HCT116 (cell line): ENCODE measurements at regions not wholly inside any gene's neighbourhood (a gene's known extent, or its start where the extent isn't known, plus 50 kb on each side); places are given as distances from the start of the nearest gene placed in this dataset.

Experiments used
- ATAC-seq: fragments of 200-7000 bp; cut with Tn5 transposase; 2 replicates; pipeline ENCODE4 v1.9.1; 2020; ENCODE audit warnings: mild to moderate bottlenecking, moderate library complexity
- BruUV-seq: library from RNA; stranded (reverse); fragments of 400-500 nt; replicated peaks from 2 replicates; lab custom pipeline; 2021; lab: Mats Ljungman, UMichigan
- CTCF ChIA-PET: fragments of 300-600 bp; sonication (Branson Sonifier 250); formaldehyde crosslinking; loops from one replicate; lab custom pipeline; 2021; ENCODE audit warnings: antibody characterized with exemption; lab: Charles Lee
- POLR2A ChIA-PET: fragments of 300-600, 350-600 bp; sonication (Branson Sonifier 250); formaldehyde crosslinking; loops from one replicate; lab custom pipeline; 2021; ENCODE audit warnings: antibody characterized with exemption; lab: Charles Lee
- RAD21 ChIA-PET, 2 experiments: fragments of 300-600 bp; sonication (Branson Sonifier 250); formaldehyde crosslinking; loops; one replicate each; lab custom pipeline; 2023; ENCODE audit warnings: low total read pairs in 2 of 2; ENCODE audit not compliant: uncharacterized antibody in 2 of 2, unreplicated experiment in 2 of 2, low non-redundant PET in 1 of 2; lab: Charles Lee
- DNase-seq: peaks from one replicate; pipeline ENCODE4 v3.0.0-alpha.2; 2010; ENCODE audit warnings: low read depth, low spot score
- H2AFZ ChIP-seq: fragments of 200-600 bp; shearing (Covaris generic), sonication (generic); 2 replicates; pipeline ENCODE4 v1.6.1; 2017; ENCODE audit warnings: low read depth, mixed run types, mixed read lengths, antibody characterized with exemption, low read length; ENCODE audit not compliant: poor library complexity, severe bottlenecking
- H3K27ac ChIP-seq: 2 replicates; pipeline ENCODE4 v1.5.1; 2012; ENCODE audit warnings: low read depth, low read length
- H3K27me3 ChIP-seq: fragments of 200-600 bp; sonication (generic); 2 replicates; pipeline ENCODE4 v1.6.1; 2016; ENCODE audit warnings: mixed run types, low read length, mixed read lengths; ENCODE audit not compliant: insufficient read depth
- H3K36me3 ChIP-seq, 2 experiments: fragments of 200-500 bp in 1 of 2; fragments of 200-600 bp in 1 of 2; sonication (Bioruptor generic) in 1 of 2; sonication (generic) in 1 of 2; 2 replicates each; pipeline versions ENCODE4 v1.5.1 to v1.6.1; 2014 to 2016; ENCODE audit warnings: low read length in 2 of 2, inconsistent platforms in 1 of 2, mixed read lengths in 1 of 2, mixed run types in 1 of 2; ENCODE audit not compliant: insufficient read depth in 2 of 2, control insufficient read depth in 1 of 2
- H3K4me1 ChIP-seq, 2 experiments: fragments of 200-600 bp in 1 of 2; sonication (generic) in 1 of 2; 2 replicates each; pipeline versions ENCODE4 v1.5.1 to v1.6.1; 2012 to 2017; ENCODE audit warnings: low read length in 2 of 2, inconsistent platforms in 1 of 2, mild to moderate bottlenecking in 1 of 2, mixed read lengths in 1 of 2, mixed run types in 1 of 2, moderate library complexity in 1 of 2; ENCODE audit not compliant: insufficient read depth in 2 of 2, control insufficient read depth in 1 of 2
- H3K4me2 ChIP-seq: fragments of 200-600 bp; sonication (generic); 2 replicates; pipeline ENCODE4 v1.6.1; 2017; ENCODE audit warnings: mixed run types, low read length, mixed read lengths
- H3K4me3 ChIP-seq, 2 experiments: fragments of 200-600 bp in 1 of 2; sonication (generic) in 1 of 2; replicated peaks in 1 of 2; 2 replicates each; pipeline ENCODE4 v1.5.1; 2011 to 2016; ENCODE audit warnings: low read length in 2 of 2, control low read depth in 1 of 2, low read depth in 1 of 2, mild to moderate bottlenecking in 1 of 2, mixed read lengths in 1 of 2, mixed run types in 1 of 2
- H3K79me2 ChIP-seq: fragments of 200-600 bp; sonication (generic); 2 replicates; pipeline ENCODE4 v1.6.1; 2017; ENCODE audit warnings: mild to moderate bottlenecking, mixed run types, low read length, moderate library complexity, mixed read lengths; ENCODE audit not compliant: insufficient read depth
- H3K9ac ChIP-seq: fragments of 200-600 bp; sonication (generic); 2 replicates; pipeline ENCODE4 v1.6.1; 2016; ENCODE audit warnings: low read length, mixed read lengths
- H3K9me2 ChIP-seq: fragments of 200-600 bp; sonication (generic), shearing (Covaris generic); 2 replicates; pipeline ENCODE4 v1.6.1; 2017; ENCODE audit warnings: mixed run types, mild to moderate bottlenecking, moderate library complexity; ENCODE audit not compliant: insufficient read depth
- H3K9me3 ChIP-seq, 2 experiments: fragments of 200-500 bp in 1 of 2; fragments of 200-600 bp in 1 of 2; sonication (Bioruptor generic) in 1 of 2; sonication (generic) in 1 of 2; 2 replicates each; pipeline ENCODE4 v1.6.1; 2014 to 2017; ENCODE audit warnings: low read length in 2 of 2, mixed read lengths in 2 of 2, inconsistent platforms in 1 of 2, low read depth in 1 of 2, mild to moderate bottlenecking in 1 of 2, mixed run types in 1 of 2, moderate library complexity in 1 of 2; ENCODE audit not compliant: control insufficient read depth in 1 of 2, insufficient read depth in 1 of 2
- H4K20me1 ChIP-seq: fragments of 200-600 bp; sonication (generic), shearing (Covaris generic); 2 replicates; pipeline ENCODE4 v1.6.1; 2017; ENCODE audit warnings: mixed run types, mild to moderate bottlenecking, moderate library complexity; ENCODE audit not compliant: insufficient read depth
- CEBPB ChIP-seq: IDR thresholded peaks from 2 replicates; pipeline ENCODE4 v1.6.1; 2012; ENCODE audit warnings: low read depth
- CTCF ChIP-seq, 3 experiments: fragments of 200-600 bp in 1 of 3; sonication (generic) in 1 of 3; IDR thresholded peaks in 2 of 3; conservative IDR thresholded peaks in 1 of 3; 2 replicates each; pipeline ENCODE4 v1.5.1; 2012 to 2017; ENCODE audit warnings: low read depth in 2 of 3, low read length in 2 of 3, antibody characterized with exemption in 1 of 3, borderline replicate concordance in 1 of 3, control low read depth in 1 of 3, mild to moderate bottlenecking in 1 of 3, mixed read lengths in 1 of 3, mixed run types in 1 of 3, moderate library complexity in 1 of 3; ENCODE audit not compliant: insufficient read depth in 1 of 3
- EZH2phosphoT487 ChIP-seq: fragments of 200-600 bp; IDR thresholded peaks from 2 replicates; pipeline ENCODE4 v1.6.1; 2018; ENCODE audit warnings: antibody characterized with exemption, borderline replicate concordance
- FOSL1 ChIP-seq: IDR thresholded peaks from 2 replicates; pipeline ENCODE4 v1.6.1; 2012; ENCODE audit warnings: low read depth
- MAX ChIP-seq: IDR thresholded peaks from 2 replicates; pipeline ENCODE4 v1.6.1; 2012
- POLR2AphosphoS5 ChIP-seq: IDR thresholded peaks from 2 replicates; pipeline ENCODE4 v1.6.1; 2011; ENCODE audit warnings: mild to moderate bottlenecking, low read depth, low read length, moderate library complexity
- RAD21 ChIP-seq: IDR thresholded peaks from 2 replicates; pipeline ENCODE4 v1.6.1; 2012; ENCODE audit warnings: low read depth, mild to moderate bottlenecking
- SIN3A ChIP-seq: IDR thresholded peaks from 2 replicates; pipeline ENCODE4 v1.6.1; 2012; ENCODE audit warnings: low read depth
- SRF ChIP-seq: IDR thresholded peaks from 2 replicates; pipeline ENCODE4 v1.6.1; 2012; ENCODE audit warnings: low read depth
- YY1 ChIP-seq: IDR thresholded peaks from 2 replicates; pipeline ENCODE4 v1.6.1; 2011; ENCODE audit warnings: low read length, low read depth, moderate library complexity, mild to moderate bottlenecking; ENCODE audit not compliant: insufficient replicate concordance; ENCODE audit errors: extremely low read depth
- ZBTB33 ChIP-seq: IDR thresholded peaks from 2 replicates; pipeline ENCODE4 v1.6.1; 2011; ENCODE audit warnings: mild to moderate bottlenecking, low read length, moderate library complexity; ENCODE audit not compliant: insufficient replicate concordance; ENCODE audit errors: extremely low read depth
- ZNF274 ChIP-seq: fragments of 200-500 bp; sonication (Bioruptor generic); IDR thresholded peaks from 2 replicates; pipeline ENCODE4 v1.6.1; 2014; ENCODE audit warnings: mild to moderate bottlenecking, low read depth, low read length, inconsistent platforms
- intact Hi-C: fragments of 100-400 bp; cut with micrococcal nuclease; formaldehyde crosslinking; loops from 2 replicates; pipeline ENCODE4 v1.10.0; 2022
- TF ChIP-seq, protein P1 (sequence below): IDR thresholded peaks from 2 replicates; pipeline ENCODE4 v1.6.1; 2012; ENCODE audit warnings: low read depth
- TF ChIP-seq, protein P2 (sequence below): IDR thresholded peaks from 2 replicates; pipeline ENCODE4 v1.6.1; 2012

DNA sequence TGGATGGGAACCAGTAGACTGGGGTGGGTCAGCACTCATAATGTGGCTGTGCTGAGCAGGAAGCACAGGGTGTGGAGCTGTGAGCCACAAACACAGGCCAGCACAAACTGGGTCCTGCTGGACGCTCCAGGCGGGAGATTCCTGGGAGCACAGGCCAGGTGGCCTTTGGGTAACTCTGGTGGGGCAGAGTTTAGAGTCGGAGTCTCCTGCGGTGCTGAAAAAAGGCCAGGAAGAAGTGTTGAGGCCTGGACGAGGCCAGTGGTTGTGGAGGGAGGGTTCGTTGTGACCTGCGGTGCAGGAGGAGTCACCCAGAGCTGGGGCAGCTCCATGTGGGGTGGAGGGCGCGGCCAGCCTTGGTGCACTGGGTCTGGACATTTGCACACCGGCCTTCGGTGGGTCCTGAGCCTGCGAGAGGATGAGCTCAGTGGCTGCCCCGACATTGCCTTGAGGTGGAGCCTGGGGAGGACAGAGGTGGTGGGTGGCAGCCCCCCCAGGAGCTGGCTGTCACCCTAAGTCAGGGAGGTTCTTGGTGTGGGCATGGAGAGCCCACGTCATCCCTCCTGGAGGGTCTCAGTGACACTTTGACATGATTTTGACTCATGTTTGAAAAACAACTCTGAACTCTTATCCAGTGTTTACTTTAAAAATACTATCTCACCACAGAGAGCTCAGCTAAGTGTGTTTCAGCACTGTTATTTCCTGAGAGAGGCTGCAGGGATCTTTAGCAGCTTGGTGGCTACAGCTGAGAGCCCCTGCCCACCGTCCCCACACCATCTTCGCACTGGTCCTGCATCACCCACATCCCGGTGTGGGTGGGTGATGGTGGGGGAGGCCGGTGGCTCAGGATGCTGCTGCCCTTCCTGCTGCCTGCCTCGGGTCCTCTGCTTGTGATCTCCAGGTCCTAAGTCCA, 98.7 kb downstream of the NPIPB11 start:
- CTCF ChIA-PET, result no interaction called here
- peaks cover 5% of the 10 kb centered on the region; the same call in 1 of the 2 replicates for H3K27me3 ChIP-seq
- TF ChIP-seq ZBTB33 (no peak), EZH2phosphoT487 (no peak), SIN3A (no peak), POLR2AphosphoS5 (no peak), ZNF274 (no peak), YY1 (no peak), MAX (no peak), SRF (no peak), RAD21 (no peak), CEBPB (no peak), CTCF (IDR thresholded peaks at IDR 0.05 in 2 of 3, conservative IDR thresholded peaks at IDR 0.05 in 1 of 3; ENCODE audit: borderline replicate concordance in 1 of 3, insufficient read depth in 1 of 3, low read depth in 2 of 3, low read length in 2 of 3) (no peak), FOSL1 (no peak)
- TF ChIP-seq, protein P1, sequence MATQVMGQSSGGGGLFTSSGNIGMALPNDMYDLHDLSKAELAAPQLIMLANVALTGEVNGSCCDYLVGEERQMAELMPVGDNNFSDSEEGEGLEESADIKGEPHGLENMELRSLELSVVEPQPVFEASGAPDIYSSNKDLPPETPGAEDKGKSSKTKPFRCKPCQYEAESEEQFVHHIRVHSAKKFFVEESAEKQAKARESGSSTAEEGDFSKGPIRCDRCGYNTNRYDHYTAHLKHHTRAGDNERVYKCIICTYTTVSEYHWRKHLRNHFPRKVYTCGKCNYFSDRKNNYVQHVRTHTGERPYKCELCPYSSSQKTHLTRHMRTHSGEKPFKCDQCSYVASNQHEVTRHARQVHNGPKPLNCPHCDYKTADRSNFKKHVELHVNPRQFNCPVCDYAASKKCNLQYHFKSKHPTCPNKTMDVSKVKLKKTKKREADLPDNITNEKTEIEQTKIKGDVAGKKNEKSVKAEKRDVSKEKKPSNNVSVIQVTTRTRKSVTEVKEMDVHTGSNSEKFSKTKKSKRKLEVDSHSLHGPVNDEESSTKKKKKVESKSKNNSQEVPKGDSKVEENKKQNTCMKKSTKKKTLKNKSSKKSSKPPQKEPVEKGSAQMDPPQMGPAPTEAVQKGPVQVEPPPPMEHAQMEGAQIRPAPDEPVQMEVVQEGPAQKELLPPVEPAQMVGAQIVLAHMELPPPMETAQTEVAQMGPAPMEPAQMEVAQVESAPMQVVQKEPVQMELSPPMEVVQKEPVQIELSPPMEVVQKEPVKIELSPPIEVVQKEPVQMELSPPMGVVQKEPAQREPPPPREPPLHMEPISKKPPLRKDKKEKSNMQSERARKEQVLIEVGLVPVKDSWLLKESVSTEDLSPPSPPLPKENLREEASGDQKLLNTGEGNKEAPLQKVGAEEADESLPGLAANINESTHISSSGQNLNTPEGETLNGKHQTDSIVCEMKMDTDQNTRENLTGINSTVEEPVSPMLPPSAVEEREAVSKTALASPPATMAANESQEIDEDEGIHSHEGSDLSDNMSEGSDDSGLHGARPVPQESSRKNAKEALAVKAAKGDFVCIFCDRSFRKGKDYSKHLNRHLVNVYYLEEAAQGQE, result no peak
- TF ChIP-seq, protein P2, sequence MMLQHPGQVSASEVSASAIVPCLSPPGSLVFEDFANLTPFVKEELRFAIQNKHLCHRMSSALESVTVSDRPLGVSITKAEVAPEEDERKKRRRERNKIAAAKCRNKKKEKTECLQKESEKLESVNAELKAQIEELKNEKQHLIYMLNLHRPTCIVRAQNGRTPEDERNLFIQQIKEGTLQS, result no peak
- no peaks in the 10 kb centered on the region for H3K79me2 ChIP-seq
- ATAC-seq, result no peak
- DNase-seq, result no peak
- no peak overlapping the region for H2AFZ ChIP-seq
- H4K20me1 ChIP-seq, result no peaks in the 10 kb centered on the region
- H3K9me2 ChIP-seq, result no peaks in the 10 kb centered on the region
- POLR2A ChIA-PET, result no interaction called here
- no TSS peak for BruUV-seq
- H3K4me1 ChIP-seq, result no peaks in the 10 kb centered on the region
- intact Hi-C loops, result no loop called here
- H3K36me3 ChIP-seq, result no peaks in the 10 kb centered on the region
- RAD21 ChIA-PET, result no interaction called here
- no peak overlapping the region for H3K4me3 ChIP-seq
- H3K27ac ChIP-seq, result no peak overlapping the region
- H3K4me2 ChIP-seq, result no peak overlapping the region
- no peak overlapping the region for H3K9ac ChIP-seq
- no peaks in the 10 kb centered on the region for H3K9me3 ChIP-seq
